Heart left ventricle (tissue), 13 donors: ENCODE measurements at regions not wholly inside any gene's neighbourhood (a gene's known extent, or its start where the extent isn't known, plus 50 kb on each side); places are given as distances from the start of the nearest gene placed in this dataset.

Experiments used
- CTCF ChIP-seq, 12 donors: fragments of 200-600 bp; sonication (generic) in 4 of 12; IDR thresholded peaks; one replicate each; pipeline versions ENCODE4 v1.5.0 to v1.8.0; 2018 to 2022; ENCODE audit warnings: antibody characterized with exemption in 12 of 12, mild to moderate bottlenecking in 5 of 12
- POLR2A ChIP-seq, 2 donors: fragments of 450-650 bp; IDR thresholded peaks; one replicate each; pipeline ENCODE4 v1.6.1; 2017; ENCODE audit warnings: antibody characterized with exemption in 2 of 2, mild to moderate bottlenecking in 2 of 2, moderate library complexity in 2 of 2
- donor health status: ischemic (EF 13 %, LVEDD 7.1; RV severe dilation, severe dysfunction).
- donor health status: DM: no; HTN: yes; CAD: no.
- donor health status: DM: no; HTN: no; CAD: no.
- donor health status: ischemic (EF 25% LVEDD 6.9; RV normal size, moderate dysfunction).
- donor health status: ischemic (EF 25% LVEDD 5.7; RV mildly dilated, moderate dysfunction).
- donor health status: ischemic (EF 35%, LVEDD 5.7; RV mildly dilated, moderate dysfunction).
- donor health status: nonischemic (EF 11% LVEDD 7.7; RV severe dilation, severe dysfunction).
- donor health status: DM: yes; HTN: yes; CAD: no.
- donor health status: PGD.
- donor health status: ischemic (EF 29% LVEDD 5.4; RV normal size, mild dysfunction).
- donor health status: nonischemic (EF 23%, LVEDD 6.1; RV moderate dilation, normal function).

- no peak for TF ChIP-seq CTCF (IDR thresholded peaks at IDR 0.05)
- TF ChIP-seq POLR2A (IDR thresholded peaks at IDR 0.05) = no peak
Measured at GRCh38 chr16:47940466-47940865, 215.3 kb downstream of the ABCC12 start.
